SK-N-SH (cell line): ENCODE measurements at regions not wholly inside any gene's neighbourhood (a gene's known extent, or its start where the extent isn't known, plus 50 kb on each side); places are given as distances from the start of the nearest gene placed in this dataset.

Experiments used
- CTCF ChIA-PET: fragments of 300-600, 350-600 bp; formaldehyde crosslinking; extraction: SDS; loops from one replicate; lab custom pipeline; 2021; lab: Yijun Ruan, JAX
- POLR2A ChIA-PET: fragments of 350-600 bp; sonication (Branson Sonifier 250); formaldehyde crosslinking; extraction: SDS; loops from one replicate; lab custom pipeline; 2020; ENCODE audit warnings: antibody characterized with exemption, inconsistent platforms; lab: Yijun Ruan, JAX
- DNase-seq: peaks from one replicate; pipeline ENCODE4 v3.0.0; 2012
- H2AFZ ChIP-seq: fragments of 200-600 bp; sonication (generic); 2 replicates; pipeline ENCODE4 v1.8.1; 2016; ENCODE audit warnings: antibody characterized with exemption, mild to moderate bottlenecking, low read depth
- H3F3A ChIP-seq: fragments of 200-600 bp; sonication (generic); replicated peaks from 2 replicates; pipeline ENCODE3; 2016; ENCODE audit warnings: antibody characterized with exemption, mild to moderate bottlenecking; ENCODE audit not compliant: insufficient read depth
- H3K27ac ChIP-seq, 2 experiments: fragments of 200-500 bp in 1 of 2; fragments of 200-600 bp in 1 of 2; sonication (Bioruptor generic) in 1 of 2; sonication (generic), shearing (Covaris generic) in 1 of 2; 2 replicates each; pipeline versions ENCODE4 v1.5.1 to v1.6.1; 2014 to 2016; ENCODE audit warnings: low read depth in 2 of 2, inconsistent platforms in 1 of 2, low read length in 1 of 2, mild to moderate bottlenecking in 1 of 2, mixed read lengths in 1 of 2
- H3K27me3 ChIP-seq: fragments of 200-600 bp; sonication (generic), shearing (Covaris generic); 2 replicates; pipeline ENCODE4 v1.6.1; 2016; ENCODE audit warnings: mixed run types; ENCODE audit not compliant: insufficient read depth
- H3K36me3 ChIP-seq, 2 experiments: fragments of 200-500 bp in 1 of 2; fragments of 200-600 bp in 1 of 2; sonication (Bioruptor generic) in 1 of 2; sonication (generic) in 1 of 2; replicated peaks in 1 of 2; 2 replicates each; pipeline versions ENCODE3 to v1.5.1; 2014 to 2016; ENCODE audit warnings: low read length in 1 of 2, mild to moderate bottlenecking in 1 of 2; ENCODE audit not compliant: insufficient read depth in 2 of 2, control insufficient read depth in 1 of 2
- H3K4me1 ChIP-seq, 2 experiments: fragments of 200-500 bp in 1 of 2; fragments of 200-600 bp in 1 of 2; sonication (Bioruptor generic) in 1 of 2; sonication (generic), shearing (Covaris generic) in 1 of 2; 2 replicates each; pipeline versions ENCODE4 v1.5.1 to v1.6.1; 2014 to 2016; ENCODE audit warnings: low read depth in 1 of 2, low read length in 1 of 2, mixed run types in 1 of 2; ENCODE audit not compliant: insufficient read depth in 2 of 2, control insufficient read depth in 1 of 2
- H3K4me2 ChIP-seq: fragments of 200-600 bp; sonication (generic), shearing (Covaris generic); 2 replicates; pipeline ENCODE4 v1.6.1; 2017; ENCODE audit warnings: mixed run types
- H3K4me3 ChIP-seq, 2 experiments: fragments of 200-500 bp in 1 of 2; fragments of 200-600 bp in 1 of 2; sonication (Bioruptor generic) in 1 of 2; sonication (generic), shearing (Covaris generic) in 1 of 2; 2 replicates each; pipeline versions ENCODE4 v1.5.1 to v1.8.1; 2014 to 2016; ENCODE audit warnings: low read depth in 2 of 2, inconsistent platforms in 1 of 2, low read length in 1 of 2, mild to moderate bottlenecking in 1 of 2, mixed read lengths in 1 of 2, moderate library complexity in 1 of 2
- H3K79me2 ChIP-seq: fragments of 200-600 bp; sonication (generic); 2 replicates; pipeline ENCODE4 v1.8.1; 2017; ENCODE audit warnings: mild to moderate bottlenecking; ENCODE audit not compliant: insufficient read depth
- H3K9ac ChIP-seq: fragments of 200-600 bp; sonication (generic); 2 replicates; pipeline ENCODE4 v1.6.1; 2017; ENCODE audit warnings: mixed run types
- H3K9me2 ChIP-seq: fragments of 200-600 bp; sonication (generic); 2 replicates; pipeline ENCODE4 v1.6.1; 2017; ENCODE audit warnings: mixed run types
- H3K9me3 ChIP-seq: fragments of 200-600 bp; sonication (generic); 2 replicates; pipeline ENCODE4 v1.6.1; 2017; ENCODE audit warnings: mixed run types, mild to moderate bottlenecking, moderate library complexity
- H4K20me1 ChIP-seq: fragments of 200-600 bp; sonication (generic); 2 replicates; pipeline ENCODE4 v1.6.1; 2017; ENCODE audit warnings: mild to moderate bottlenecking, mixed run types; ENCODE audit not compliant: insufficient read depth
- ELF1 ChIP-seq: IDR thresholded peaks from 2 replicates; pipeline ENCODE4 v1.4.0; 2012
- EP300 ChIP-seq, 2 experiments: IDR thresholded peaks; 2 replicates each; pipeline versions ENCODE4 v1.4.0 to v1.6.1; 2012; ENCODE audit warnings: borderline replicate concordance in 1 of 2, low read depth in 1 of 2, low read length in 1 of 2
- EZH2phosphoT487 ChIP-seq: fragments of 200-600 bp; sonication (generic); IDR thresholded peaks from 2 replicates; pipeline ENCODE4 v1.6.1; 2017; ENCODE audit warnings: low read depth, mixed run types, mild to moderate bottlenecking, antibody characterized with exemption, moderate library complexity, borderline replicate concordance
- FOSL2 ChIP-seq: IDR thresholded peaks from 2 replicates; pipeline ENCODE4 v1.4.0; 2012; ENCODE audit warnings: low read depth, mild to moderate bottlenecking, moderate library complexity, borderline replicate concordance
- FOXJ3 ChIP-seq: sonication (generic); formaldehyde crosslinking; IDR thresholded peaks from 2 replicates; pipeline ENCODE4 v1.5.1; 2020; ENCODE audit warnings: mild to moderate bottlenecking, missing genetic modification reagents
- FOXM1 ChIP-seq: IDR thresholded peaks from 2 replicates; pipeline ENCODE4 v1.4.0; 2012; ENCODE audit warnings: low read depth, mild to moderate bottlenecking
- GATA2 ChIP-seq: sonication (generic); formaldehyde crosslinking; IDR thresholded peaks from 2 replicates; pipeline ENCODE4 v1.5.0; 2020; ENCODE audit warnings: mild to moderate bottlenecking, missing genetic modification reagents
- IRF3 ChIP-seq: fragments of 150-350 bp; IDR thresholded peaks from 2 replicates; pipeline ENCODE4 v1.6.1; 2016; ENCODE audit warnings: mild to moderate bottlenecking, low read depth, low read length
- JUND ChIP-seq: IDR thresholded peaks from 2 replicates; pipeline ENCODE4 v1.4.0; 2012
- NRF1 ChIP-seq: IDR thresholded peaks from 2 replicates; pipeline ENCODE4 v1.6.1; 2012; ENCODE audit warnings: low read depth, mild to moderate bottlenecking, low read length
- POLR2AphosphoS5 ChIP-seq: IDR thresholded peaks from 2 replicates; pipeline ENCODE4 v1.6.1; 2012; ENCODE audit warnings: low read depth, low read length
- RAD21 ChIP-seq: IDR thresholded peaks from 2 replicates; pipeline ENCODE4 v1.6.1; 2012; ENCODE audit warnings: mild to moderate bottlenecking, low read length
- RFX5 ChIP-seq: IDR thresholded peaks from 2 replicates; pipeline ENCODE4 v1.6.1; 2012; ENCODE audit warnings: mild to moderate bottlenecking, improper control_type of control experiment, low read length
- SIN3A ChIP-seq: IDR thresholded peaks from 2 replicates; pipeline ENCODE4 v1.6.1; 2012; ENCODE audit warnings: low read depth, mild to moderate bottlenecking, low read length, moderate library complexity, borderline replicate concordance
- SMC3 ChIP-seq: IDR thresholded peaks from 2 replicates; pipeline ENCODE4 v1.6.1; 2012; ENCODE audit warnings: low read depth, low read length, improper control_type of control experiment
- TCF12 ChIP-seq: IDR thresholded peaks from 2 replicates; pipeline ENCODE4 v1.4.0; 2012
- TEAD4 ChIP-seq: IDR thresholded peaks from 2 replicates; pipeline ENCODE4 v1.4.0; 2012; ENCODE audit warnings: mild to moderate bottlenecking, borderline replicate concordance; ENCODE audit not compliant: insufficient read depth
- WGBS: methylation state at CpG from one replicate; pipeline ENCODE4 v1.1.6; 2017; ENCODE audit warnings: low lambda C conversion rate; 5-methylcytosine and 5-hydroxymethylcytosine counted together
- TF ChIP-seq, protein P1 (sequence below): fragments of 150-350 bp; IDR thresholded peaks from 2 replicates; pipeline ENCODE4 v1.6.1; 2017; ENCODE audit warnings: antibody characterized with exemption, low read length, low read depth, borderline replicate concordance

GRCh38 chr19:30842926-30843325, 470.7 kb downstream of the ZNF536 start:
- H3K9me2 ChIP-seq: no peaks in the 10 kb centered on the region
- H3K27me3 ChIP-seq: no peaks in the 10 kb centered on the region
- H3K36me3 ChIP-seq: no peaks in the 10 kb centered on the region
- no peak overlapping the region for H3K27ac ChIP-seq
- TF ChIP-seq POLR2AphosphoS5: no peak
- TF ChIP-seq TEAD4: no peak
- no peak for TF ChIP-seq SMC3
- no peak for TF ChIP-seq TCF12
- TF ChIP-seq EP300 (IDR thresholded peaks at IDR 0.05; ENCODE audit: borderline replicate concordance in 1 of 2, low read depth in 1 of 2, low read length in 1 of 2): no peak
- TF ChIP-seq RFX5: no peak
- TF ChIP-seq RAD21: no peak
- TF ChIP-seq FOXM1: no peak
- TF ChIP-seq FOXJ3 (CRISPR knock-in tag): no peak
- TF ChIP-seq, all 33 proteins: peak for 0
- no peak for DNase-seq
- H3K4me3 ChIP-seq: no peak overlapping the region
- peaks cover 4% of the 10 kb centered on the region; the same call in 1 of the 2 replicates for H3K9me3 ChIP-seq
- H3F3A ChIP-seq: no peaks in the 10 kb centered on the region
- no peak overlapping the region for H3K9ac ChIP-seq
- no peaks in the 10 kb centered on the region for H3K4me1 ChIP-seq
- CTCF ChIA-PET: no interaction called here
- H3K4me2 ChIP-seq: no peak overlapping the region
- no peak overlapping the region for H2AFZ ChIP-seq
- H3K79me2 ChIP-seq: no peaks in the 10 kb centered on the region
- POLR2A ChIA-PET: no interaction called here
- 65% methylated on average over 6 of the region's 8 CpGs for WGBS
- H4K20me1 ChIP-seq: no peaks in the 10 kb centered on the region

- Histone ChIP-seq H3K4me1 (no peaks in the 10 kb centered on the region), H3K4me2 (no peak overlapping the region), H3K79me2 (no peaks in the 10 kb centered on the region), H3K36me3 (no peaks in the 10 kb centered on the region), H4K20me1 (no peaks in the 10 kb centered on the region), H3K9ac (no peak overlapping the region), H3K27me3 (no peaks in the 10 kb centered on the region), H3K9me3 (peaks cover 4% of the 10 kb centered on the region; the same call in 1 of the 2 replicates), H3K27ac (no peak overlapping the region), H3F3A (no peaks in the 10 kb centered on the region)
- WGBS: 25% methylated on average over 4 of the region's 5 CpGs
- CTCF ChIA-PET: no interaction called here
- TF ChIP-seq GATA2 (CRISPR knock-in tag) (no peak), EZH2phosphoT487 (no peak), NRF1 (no peak), JUND (no peak), TCF12 (no peak), SMC3 (no peak), FOXM1 (no peak), POLR2AphosphoS5 (no peak), IRF3 (no peak), SIN3A (no peak), EP300 (IDR thresholded peaks at IDR 0.05; ENCODE audit: borderline replicate concordance in 1 of 2, low read depth in 1 of 2, low read length in 1 of 2) (no peak), FOSL2 (no peak), ELF1 (no peak)
- TF ChIP-seq, protein P1, sequence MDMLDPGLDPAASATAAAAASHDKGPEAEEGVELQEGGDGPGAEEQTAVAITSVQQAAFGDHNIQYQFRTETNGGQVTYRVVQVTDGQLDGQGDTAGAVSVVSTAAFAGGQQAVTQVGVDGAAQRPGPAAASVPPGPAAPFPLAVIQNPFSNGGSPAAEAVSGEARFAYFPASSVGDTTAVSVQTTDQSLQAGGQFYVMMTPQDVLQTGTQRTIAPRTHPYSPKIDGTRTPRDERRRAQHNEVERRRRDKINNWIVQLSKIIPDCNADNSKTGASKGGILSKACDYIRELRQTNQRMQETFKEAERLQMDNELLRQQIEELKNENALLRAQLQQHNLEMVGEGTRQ: no peak
- TF ChIP-seq, all 33 proteins: peak for 0
- POLR2A ChIA-PET: no interaction called here
- H2AFZ ChIP-seq: no peak overlapping the region
- no peak for DNase-seq
- H3K4me3 ChIP-seq: no peak overlapping the region
- no peaks in the 10 kb centered on the region for H3K9me2 ChIP-seq
Observed at GRCh38 chr19:30841934-30842333, 469.8 kb downstream of the ZNF536 start.
